ENCODE measurements at regions not wholly inside any gene's neighbourhood (a gene's known extent, or its start where the extent isn't known, plus 50 kb on each side); places are given as distances from the start of the nearest gene placed in this dataset.

- no peak for DNase-seq (ENCODE audit: low read depth, low spot score)
Observed at GRCh38 chr11:26150031-26150430, 181.9 kb upstream of the ANO3 start.

DNA sequence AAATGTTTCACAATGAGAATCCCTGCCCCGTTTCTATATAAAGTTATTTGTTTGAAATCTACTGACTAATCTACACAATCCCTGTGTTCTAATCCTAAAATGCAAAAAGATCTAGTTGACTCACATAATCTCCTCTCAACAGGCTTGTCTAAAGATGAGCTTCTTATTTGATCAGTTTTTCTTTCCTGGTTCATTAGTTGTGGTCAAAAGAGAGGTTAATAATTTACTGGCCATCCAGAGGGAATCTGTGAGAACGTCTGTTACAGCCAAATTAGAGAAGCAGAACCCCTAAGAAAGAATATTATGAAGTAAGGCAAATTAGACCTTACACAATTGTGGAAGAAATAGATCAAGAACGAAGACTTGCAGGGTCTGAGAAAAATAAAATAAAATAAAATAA lies 173.7 kb upstream of the ANO3 start:
- DNase-seq (ENCODE audit: low read depth, low spot score) = no peak

GRCh38 chr11:26162291-26162690 lies 169.6 kb upstream of the ANO3 start:
- no peak for DNase-seq (ENCODE audit: low read depth, low spot score)

GRCh38 chr11:26186389-26186788 lies 145.5 kb upstream of the ANO3 start:
- no peak for DNase-seq (ENCODE audit: low read depth, low spot score)

DNA sequence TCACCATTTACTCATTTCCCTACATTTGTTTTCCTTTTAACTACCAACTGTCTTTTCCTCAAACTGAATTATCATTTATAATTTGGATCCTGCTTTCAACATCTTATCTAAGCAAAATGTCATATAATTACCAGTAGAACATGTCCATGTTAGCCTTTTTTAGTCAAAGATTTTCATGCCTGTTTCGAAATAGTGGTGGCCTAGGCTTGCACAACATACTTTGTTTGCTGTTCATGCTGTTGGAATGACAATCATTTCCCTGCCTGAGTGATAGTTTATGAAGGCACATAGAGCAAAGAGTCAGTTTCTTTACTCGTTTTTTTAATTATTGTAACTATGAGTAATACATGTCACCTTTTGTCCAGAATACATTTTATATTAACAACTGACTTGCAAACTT lies 144.3 kb upstream of the ANO3 start:
- DNase-seq (ENCODE audit: low read depth, low spot score) = no peak

DNA sequence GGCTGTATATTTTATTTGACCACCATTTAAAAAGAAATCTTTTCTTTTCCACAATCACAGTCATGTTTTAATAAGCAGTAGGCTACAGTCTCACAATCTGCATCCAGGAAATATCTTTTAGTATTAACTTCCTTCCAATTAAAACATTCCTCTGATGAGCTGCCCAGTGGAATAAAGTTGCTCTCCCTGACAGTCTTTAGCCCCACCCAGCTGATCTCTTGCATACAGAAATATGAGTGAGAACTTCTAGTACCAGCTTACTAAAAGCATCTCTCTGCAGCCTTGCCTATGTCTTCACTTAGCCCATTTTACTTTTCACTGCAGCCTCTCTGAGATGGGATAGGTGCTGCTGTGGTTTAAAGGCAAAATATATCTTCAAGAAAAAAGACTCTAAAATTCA lies 143.4 kb upstream of the ANO3 start:
- DNase-seq (ENCODE audit: low read depth, low spot score) = no peak

- DNase-seq (ENCODE audit: low read depth, low spot score) = no peak
Observed at GRCh38 chr11:26191193-26191592, 140.7 kb upstream of the ANO3 start.

DNA sequence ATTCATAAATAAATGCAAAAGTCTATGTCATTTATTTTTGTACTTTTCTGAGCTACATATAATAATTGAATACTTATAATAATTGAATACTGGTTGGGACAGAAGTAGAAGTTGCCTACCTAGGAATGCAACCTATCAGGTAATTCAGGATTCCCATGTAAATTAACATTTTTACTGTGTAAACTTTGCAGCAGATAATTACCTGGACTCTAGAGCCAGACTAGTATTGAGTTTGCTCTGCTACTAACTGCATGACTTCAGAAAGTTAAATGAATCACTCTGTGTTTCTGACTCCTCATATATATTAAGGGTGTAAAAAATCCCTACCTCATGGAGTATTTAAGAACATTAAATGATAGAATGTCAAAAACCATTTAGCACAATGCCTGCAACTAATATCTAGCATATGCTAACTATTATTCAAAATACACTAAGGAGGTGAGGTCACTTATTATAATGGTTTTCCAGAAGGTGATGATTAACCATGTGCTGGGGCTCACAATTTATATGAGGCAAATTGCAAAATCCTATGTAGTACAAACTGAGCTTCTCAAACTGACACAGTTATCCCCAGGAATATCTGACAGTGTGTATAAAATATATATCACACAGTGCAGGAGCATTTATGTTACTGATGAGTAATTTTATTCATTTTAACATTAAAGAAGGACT lies 138.1 kb upstream of the ANO3 start:
- no peak for DNase-seq (ENCODE audit: low read depth, low spot score)

DNA sequence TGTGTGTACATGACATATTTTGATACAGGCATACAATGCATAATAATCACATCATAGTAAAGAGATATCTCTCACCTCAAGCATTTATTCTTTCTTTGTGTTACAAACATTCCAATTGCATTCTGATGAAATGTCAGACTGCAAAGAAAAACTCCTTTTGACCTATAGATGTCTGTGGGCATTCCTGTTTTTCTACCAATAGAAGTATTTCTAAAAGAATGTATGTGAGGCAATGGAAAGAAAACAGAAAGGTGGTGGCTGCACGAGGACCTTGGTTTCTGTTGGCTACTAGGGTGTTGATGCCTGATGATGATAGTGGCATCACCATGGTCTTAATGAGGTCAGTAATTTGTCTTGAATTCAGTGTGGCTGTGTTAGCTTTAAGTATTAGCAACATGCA lies 137.0 kb upstream of the ANO3 start:
- DNase-seq (ENCODE audit: low read depth, low spot score) = no peak

GRCh38 chr11:26198532-26199096 lies 133.3 kb upstream of the ANO3 start:
- no peak for DNase-seq (ENCODE audit: low read depth, low spot score)

GRCh38 chr11:26199331-26200095 lies 132.4 kb upstream of the ANO3 start:
- DNase-seq (ENCODE audit: low read depth, low spot score) = no peak

DNA sequence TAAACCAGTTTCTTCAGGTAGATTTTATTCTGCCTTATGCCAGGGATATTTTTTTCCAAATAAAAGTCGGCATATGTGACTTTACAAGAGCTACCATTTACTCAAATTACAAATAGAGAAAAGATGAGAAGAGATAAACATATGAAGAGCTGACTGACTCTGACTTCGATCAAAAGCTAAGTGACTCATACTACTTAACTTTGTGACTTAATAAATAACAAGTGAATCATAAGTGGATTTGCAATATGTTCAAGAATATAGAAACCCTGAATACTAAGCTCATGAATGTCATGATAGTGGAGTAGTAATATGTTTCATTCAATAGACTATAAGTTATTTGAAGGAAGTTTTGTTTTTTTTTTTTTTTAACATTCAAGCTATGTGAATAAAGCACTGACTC lies 130.5 kb upstream of the ANO3 start:
- DNase-seq (ENCODE audit: low read depth, low spot score) = no peak

DNA sequence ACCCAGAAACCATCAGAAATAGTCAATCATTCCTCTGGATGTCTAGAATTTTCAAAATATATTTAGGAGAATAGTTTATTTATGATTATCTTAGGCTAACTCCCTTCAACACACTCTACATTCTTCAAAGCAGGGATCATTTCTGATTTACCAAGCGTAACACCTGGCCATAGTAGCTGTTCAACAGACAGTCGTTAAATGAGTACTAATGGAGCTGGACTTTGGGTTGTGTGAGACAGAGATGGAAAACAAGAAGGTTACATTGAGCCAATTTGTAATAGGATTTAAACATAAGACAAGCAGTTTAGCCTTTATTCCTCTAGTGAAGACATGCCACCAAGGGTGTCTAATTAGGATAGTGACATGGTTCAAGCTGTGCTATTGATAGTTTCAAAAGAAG lies 129.2 kb upstream of the ANO3 start:
- DNase-seq (ENCODE audit: low read depth, low spot score) = no peak

DNA sequence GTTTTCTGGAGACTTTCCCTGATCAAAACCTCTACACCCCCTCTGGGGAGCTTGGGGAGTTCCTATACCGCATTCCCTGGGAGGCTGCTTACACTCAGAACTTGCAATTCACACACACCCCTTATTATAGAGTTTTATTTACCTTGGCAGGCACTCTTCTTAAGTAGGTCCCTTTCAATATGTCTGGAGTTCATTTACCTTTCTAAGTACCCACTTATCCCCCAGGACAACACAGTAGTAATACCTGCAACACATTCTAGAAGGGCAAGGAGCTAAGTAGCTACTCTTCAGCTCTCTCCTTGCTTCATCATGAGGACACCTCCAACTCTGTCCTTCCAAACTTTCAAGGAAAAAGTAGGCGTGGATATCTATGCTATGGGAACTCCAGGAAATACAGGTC lies 127.8 kb upstream of the ANO3 start:
- no peak for DNase-seq (ENCODE audit: low read depth, low spot score)

- no peak for DNase-seq (ENCODE audit: low read depth, low spot score)
Observed at GRCh38 chr11:26204839-26205238, 127.1 kb upstream of the ANO3 start.

- DNase-seq (ENCODE audit: low read depth, low spot score) = no peak
Observed at GRCh38 chr11:26219183-26220117, 112.5 kb upstream of the ANO3 start.

- no peak for DNase-seq (ENCODE audit: low read depth, low spot score)
Observed at GRCh38 chr11:26225646-26226045, 106.3 kb upstream of the ANO3 start.

GRCh38 chr11:26227301-26227746 lies 104.6 kb upstream of the ANO3 start:
- DNase-seq (ENCODE audit: low read depth, low spot score) = no peak

GRCh38 chr11:26227883-26228502 lies 103.9 kb upstream of the ANO3 start:
- DNase-seq (ENCODE audit: low read depth, low spot score) = no peak

GRCh38 chr11:26228778-26229177 lies 103.2 kb upstream of the ANO3 start:
- no peak for DNase-seq (ENCODE audit: low read depth, low spot score)

- no peak for DNase-seq (ENCODE audit: low read depth, low spot score)
Observed at GRCh38 chr11:26229257-26229656, 102.7 kb upstream of the ANO3 start.

Measured in ELF-1 (cell line).